C4-2B (cell line): ENCODE measurements at regions not wholly inside any gene's neighbourhood (a gene's known extent, or its start where the extent isn't known, plus 50 kb on each side); places are given as distances from the start of the nearest gene placed in this dataset.

Experiments used
- ZFX ChIP-seq: fragments of 450-650 bp; IDR thresholded peaks from 2 replicates; pipeline ENCODE4 v1.6.1; 2017
- TF ChIP-seq, protein P1 (sequence below): fragments of 450-650 bp; conservative IDR thresholded peaks from 2 replicates; pipeline ENCODE4 v1.5.1; 2017; ENCODE audit warnings: mild to moderate bottlenecking

DNA sequence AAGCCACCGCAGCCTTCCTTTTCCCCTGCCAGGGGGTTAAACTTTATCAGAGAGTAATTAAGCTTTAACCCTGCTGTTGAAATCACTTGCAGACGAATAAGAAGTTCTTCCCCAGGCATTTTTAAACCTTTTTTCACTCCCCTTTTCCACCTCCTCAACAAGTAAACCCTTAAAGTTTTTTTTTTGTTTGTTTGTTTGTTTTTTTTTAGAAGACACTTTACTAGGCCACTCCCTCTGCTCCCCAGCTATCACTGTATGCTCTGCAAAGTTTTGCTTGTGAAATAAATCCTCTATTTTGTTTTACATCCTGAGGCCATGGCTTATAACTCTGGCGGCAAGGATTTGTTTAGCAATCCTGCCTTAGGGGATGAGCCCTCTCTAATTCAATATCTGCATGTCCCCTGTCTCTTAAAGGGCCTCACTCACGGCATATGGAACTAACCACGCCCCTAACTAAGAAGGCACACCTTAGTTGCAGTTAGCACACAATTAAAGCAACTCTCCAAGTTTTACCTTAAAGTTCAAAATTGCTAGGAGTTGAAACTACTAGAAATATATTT, 1354.7 kb upstream of the LRRTM3 start:
- TF ChIP-seq, protein P1, sequence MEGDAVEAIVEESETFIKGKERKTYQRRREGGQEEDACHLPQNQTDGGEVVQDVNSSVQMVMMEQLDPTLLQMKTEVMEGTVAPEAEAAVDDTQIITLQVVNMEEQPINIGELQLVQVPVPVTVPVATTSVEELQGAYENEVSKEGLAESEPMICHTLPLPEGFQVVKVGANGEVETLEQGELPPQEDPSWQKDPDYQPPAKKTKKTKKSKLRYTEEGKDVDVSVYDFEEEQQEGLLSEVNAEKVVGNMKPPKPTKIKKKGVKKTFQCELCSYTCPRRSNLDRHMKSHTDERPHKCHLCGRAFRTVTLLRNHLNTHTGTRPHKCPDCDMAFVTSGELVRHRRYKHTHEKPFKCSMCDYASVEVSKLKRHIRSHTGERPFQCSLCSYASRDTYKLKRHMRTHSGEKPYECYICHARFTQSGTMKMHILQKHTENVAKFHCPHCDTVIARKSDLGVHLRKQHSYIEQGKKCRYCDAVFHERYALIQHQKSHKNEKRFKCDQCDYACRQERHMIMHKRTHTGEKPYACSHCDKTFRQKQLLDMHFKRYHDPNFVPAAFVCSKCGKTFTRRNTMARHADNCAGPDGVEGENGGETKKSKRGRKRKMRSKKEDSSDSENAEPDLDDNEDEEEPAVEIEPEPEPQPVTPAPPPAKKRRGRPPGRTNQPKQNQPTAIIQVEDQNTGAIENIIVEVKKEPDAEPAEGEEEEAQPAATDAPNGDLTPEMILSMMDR: no peak
- TF ChIP-seq ZFX: no peak
